DMS153 treated with DMSO at 0.1 percent for 48 hours (cell line): ENCODE measurements at regions not wholly inside any gene's neighbourhood (a gene's known extent, or its start where the extent isn't known, plus 50 kb on each side); places are given as distances from the start of the nearest gene placed in this dataset.
"Not testable (repeated sequence)": the region's sequence is repeated elsewhere in the genome, so short reads cannot be mapped to it uniquely, and the experiment has no call there.

ENCODE experiments used
- DNase-seq: peaks from one replicate; lab custom pipeline; 2025; ENCODE audit not compliant: unreplicated experiment; lab: John Stamatoyannopoulos, UW

- DNase-seq, result no peak
Observed at GRCh38 chr2:239820836-239821693, 204.1 kb downstream of the NDUFA10 start.

- DNase-seq, result no peak
Observed at GRCh38 chr2:239819974-239820555, 205.1 kb downstream of the NDUFA10 start.

GRCh38 chr2:239819091-239819973, 205.8 kb downstream of the NDUFA10 start:
- DNase-seq, result no peak

GRCh38 chr2:239818531-239819011, 206.6 kb downstream of the NDUFA10 start:
- no peak for DNase-seq

GRCh38 chr2:239818086-239818485, 207.1 kb downstream of the NDUFA10 start:
- no peak for DNase-seq

GRCh38 chr2:239817468-239818031, 207.6 kb downstream of the NDUFA10 start:
- not testable (repeated sequence) for DNase-seq

GRCh38 chr2:239816576-239817467, 208.3 kb downstream of the NDUFA10 start:
- DNase-seq, result no peak

- DNase-seq, result no peak
Observed at GRCh38 chr2:239815671-239816070, 209.5 kb downstream of the NDUFA10 start.

- DNase-seq, result no peak
Observed at GRCh38 chr2:239814861-239815601, 210.1 kb downstream of the NDUFA10 start.

- DNase-seq, result no peak
Observed at GRCh38 chr2:239814116-239814860, 210.9 kb downstream of the NDUFA10 start.

GRCh38 chr2:239813261-239814115, 211.7 kb downstream of the NDUFA10 start:
- DNase-seq, result no peak

- no peak for DNase-seq
Observed at GRCh38 chr2:239811806-239812560, 213.2 kb downstream of the NDUFA10 start.

GRCh38 chr2:239811111-239811781, 213.9 kb downstream of the NDUFA10 start:
- no peak for DNase-seq

- DNase-seq, result no peak
Observed at GRCh38 chr2:239809391-239809790, 215.8 kb downstream of the NDUFA10 start.

GRCh38 chr2:239807568-239807967, 217.6 kb downstream of the NDUFA10 start:
- DNase-seq, result no peak

- no peak for DNase-seq
Observed at GRCh38 chr2:239806758-239807434, 218.2 kb downstream of the NDUFA10 start.
